Heart left ventricle (tissue), 13 donors: ENCODE measurements at regions not wholly inside any gene's neighbourhood (a gene's known extent, or its start where the extent isn't known, plus 50 kb on each side); places are given as distances from the start of the nearest gene placed in this dataset.

Experiments used
- CTCF ChIP-seq, 12 donors: fragments of 200-600 bp; sonication (generic) in 4 of 12; IDR thresholded peaks; one replicate each; pipeline versions ENCODE4 v1.5.0 to v1.8.0; 2018 to 2022; ENCODE audit warnings: antibody characterized with exemption in 12 of 12, mild to moderate bottlenecking in 5 of 12
- POLR2A ChIP-seq, 2 donors: fragments of 450-650 bp; IDR thresholded peaks; one replicate each; pipeline ENCODE4 v1.6.1; 2017; ENCODE audit warnings: antibody characterized with exemption in 2 of 2, mild to moderate bottlenecking in 2 of 2, moderate library complexity in 2 of 2
- donor health status: ischemic (EF 13 %, LVEDD 7.1; RV severe dilation, severe dysfunction).
- donor health status: DM: no; HTN: yes; CAD: no.
- donor health status: DM: no; HTN: no; CAD: no.
- donor health status: ischemic (EF 25% LVEDD 6.9; RV normal size, moderate dysfunction).
- donor health status: ischemic (EF 25% LVEDD 5.7; RV mildly dilated, moderate dysfunction).
- donor health status: ischemic (EF 35%, LVEDD 5.7; RV mildly dilated, moderate dysfunction).
- donor health status: nonischemic (EF 11% LVEDD 7.7; RV severe dilation, severe dysfunction).
- donor health status: DM: yes; HTN: yes; CAD: no.
- donor health status: PGD.
- donor health status: ischemic (EF 29% LVEDD 5.4; RV normal size, mild dysfunction).
- donor health status: nonischemic (EF 23%, LVEDD 6.1; RV moderate dilation, normal function).

GRCh38 chr10:11397980-11398580 is 213.4 kb downstream of the USP6NL start:
- no peak for TF ChIP-seq POLR2A (IDR thresholded peaks at IDR 0.05)
- TF ChIP-seq CTCF (IDR thresholded peaks at IDR 0.05), result no peak
